ENCODE measurements at regions not wholly inside any gene's neighbourhood (a gene's known extent, or its start where the extent isn't known, plus 50 kb on each side); places are given as distances from the start of the nearest gene placed in this dataset.

- TF ChIP-seq POLR2A (IDR thresholded peaks at IDR 0.05) (no peak), CTCF (IDR thresholded peaks at IDR 0.05 in 4 of 5, conservative IDR thresholded peaks at IDR 0.05 in 1 of 5) (no peak)
Observed at GRCh38 chr13:112229992-112230872, 145.9 kb upstream of the SPACA7 start.
